Activated naive CD8-positive, alpha-beta T cell treated with anti-CD3 and anti-CD28 coated beads for 36 hours (primary cell): ENCODE measurements at regions not wholly inside any gene's neighbourhood (a gene's known extent, or its start where the extent isn't known, plus 50 kb on each side); places are given as distances from the start of the nearest gene placed in this dataset.
"Not testable (repeated sequence)": the region's sequence is repeated elsewhere in the genome, so short reads cannot be mapped to it uniquely, and the experiment has no call there.

Experiments
- DNase-seq: peaks from one replicate; pipeline ENCODE4 v3.0.0; 2021
- H3K27ac Mint-ChIP-seq: one replicate; pipeline ENCODE4 v1.8.0; 2022; ENCODE audit warnings: mild to moderate bottlenecking, moderate library complexity, mixed read lengths
- H3K27me3 Mint-ChIP-seq: one replicate; pipeline ENCODE4 v1.8.0; 2022; ENCODE audit warnings: mild to moderate bottlenecking, mixed read lengths
- H3K36me3 Mint-ChIP-seq: one replicate; pipeline ENCODE4 v1.8.0; 2021; ENCODE audit warnings: mild to moderate bottlenecking, mixed read lengths
- H3K4me1 Mint-ChIP-seq: one replicate; pipeline ENCODE4 v1.8.0; 2021; ENCODE audit warnings: mixed read lengths
- H3K4me3 Mint-ChIP-seq: one replicate; pipeline ENCODE4 v1.8.0; 2022; ENCODE audit warnings: mild to moderate bottlenecking, moderate library complexity, mixed read lengths
- H3K9me3 Mint-ChIP-seq: one replicate; pipeline ENCODE4 v1.8.0; 2022; ENCODE audit warnings: mixed read lengths

DNA sequence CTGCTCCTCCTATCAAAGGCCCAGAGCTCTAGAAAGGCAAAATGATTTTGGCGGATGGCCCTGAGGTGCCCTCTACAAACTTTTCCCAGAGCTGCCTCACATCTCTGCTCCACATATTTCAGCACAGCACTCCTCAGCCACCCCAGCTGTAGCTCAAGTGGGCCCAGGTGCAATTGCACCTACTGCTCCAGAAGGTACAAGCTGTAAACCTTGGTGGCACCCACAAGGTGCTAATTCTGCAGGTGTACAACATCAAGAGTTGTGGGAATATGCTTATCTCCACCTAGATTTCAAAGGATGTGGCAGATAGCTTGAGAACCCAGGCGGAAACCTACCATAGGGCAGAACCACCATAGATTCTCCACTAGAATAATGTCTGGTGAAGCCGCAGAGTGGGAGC, 432.2 kb downstream of the TMEM232 start:
- no peak overlapping the region for H3K4me3 Mint-ChIP-seq
- H3K9me3 Mint-ChIP-seq = peaks cover 1% of the 10 kb centered on the region
- no peak overlapping the region for H3K27ac Mint-ChIP-seq
- no peaks in the 10 kb centered on the region for H3K27me3 Mint-ChIP-seq
- peaks cover 4% of the 10 kb centered on the region for H3K4me1 Mint-ChIP-seq
- no peaks in the 10 kb centered on the region for H3K36me3 Mint-ChIP-seq
- no peak for DNase-seq

DNA sequence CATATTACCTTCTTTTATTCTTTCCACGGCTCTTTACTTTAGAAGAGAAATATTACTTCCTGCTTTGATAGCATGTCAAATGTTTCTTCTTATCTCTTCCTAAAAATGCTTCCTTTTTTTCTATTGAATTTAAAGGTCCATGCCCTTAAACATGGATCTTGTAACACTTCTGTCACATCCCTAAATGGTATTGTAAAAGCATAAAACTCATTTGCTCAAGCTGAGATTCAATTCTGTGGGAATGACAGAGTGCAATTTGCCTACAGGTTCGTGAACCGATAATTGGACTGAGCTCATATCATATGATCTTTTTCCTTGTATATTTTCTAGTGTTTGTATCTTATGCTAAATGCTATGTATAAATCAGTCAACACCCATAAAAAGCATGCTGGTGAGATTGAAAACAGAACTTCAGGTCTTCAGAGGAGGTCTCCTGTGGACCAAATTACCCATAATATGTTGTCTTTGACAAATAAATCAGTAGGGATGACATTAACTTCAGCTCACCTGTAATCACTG, 429.3 kb downstream of the TMEM232 start:
- Mint-ChIP-seq H3K9me3 (peaks cover 4% of the 10 kb centered on the region), H3K4me3 (no peak overlapping the region), H3K27me3 (no peaks in the 10 kb centered on the region), H3K36me3 (no peaks in the 10 kb centered on the region), H3K4me1 (no peaks in the 10 kb centered on the region), H3K27ac (no peak overlapping the region)
- no peak for DNase-seq

DNA sequence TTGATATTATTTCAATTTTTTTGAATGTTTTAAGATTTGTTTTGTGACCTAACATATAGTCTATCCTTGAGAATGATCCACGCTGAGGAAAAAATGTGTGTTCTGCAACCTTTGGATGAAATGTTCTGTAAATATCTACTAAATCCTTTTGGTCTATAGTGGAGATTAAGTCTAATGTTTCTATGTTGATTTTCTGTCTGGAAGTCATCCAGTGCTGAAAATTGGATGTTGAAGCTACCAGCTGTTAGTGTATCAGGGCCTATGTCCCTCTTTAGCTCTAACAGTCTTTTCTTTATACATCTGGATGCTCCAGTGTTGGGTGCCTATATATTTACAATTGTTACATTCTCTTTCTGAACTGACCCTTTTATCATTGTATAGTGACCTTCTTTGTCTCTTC, 422.3 kb downstream of the TMEM232 start:
- Mint-ChIP-seq H3K27ac (no peak overlapping the region), H3K4me3 (no peak overlapping the region), H3K36me3 (no peaks in the 10 kb centered on the region), H3K9me3 (peaks cover 12% of the 10 kb centered on the region), H3K27me3 (peaks cover 5% of the 10 kb centered on the region), H3K4me1 (no peaks in the 10 kb centered on the region)
- DNase-seq = no peak

DNA sequence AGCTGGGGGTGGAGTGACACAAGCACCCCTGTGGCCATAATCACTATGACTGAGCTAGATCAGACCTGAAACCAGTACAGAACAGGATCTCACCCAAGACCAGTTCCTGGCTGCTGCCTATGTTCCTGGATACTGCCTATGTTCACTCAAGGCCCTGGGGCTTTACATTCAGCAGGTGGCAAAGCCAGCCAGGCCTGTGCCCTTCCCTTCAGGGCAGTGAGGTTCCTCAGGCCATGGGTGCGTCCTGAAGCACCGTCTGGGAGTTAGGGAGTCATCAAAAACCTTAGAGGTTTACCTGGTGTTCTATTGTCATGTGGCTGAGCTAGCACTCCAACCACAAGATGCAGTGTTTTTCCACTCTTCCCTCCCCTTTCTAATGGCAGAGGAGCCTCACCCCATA, 419.8 kb downstream of the TMEM232 start:
- H3K9me3 Mint-ChIP-seq = peaks cover 15% of the 10 kb centered on the region
- peaks cover 3% of the 10 kb centered on the region for H3K36me3 Mint-ChIP-seq
- no peak overlapping the region for H3K27ac Mint-ChIP-seq
- no peaks in the 10 kb centered on the region for H3K4me1 Mint-ChIP-seq
- no peak overlapping the region for H3K4me3 Mint-ChIP-seq
- DNase-seq = no peak
- H3K27me3 Mint-ChIP-seq = peaks cover 5% of the 10 kb centered on the region

DNA sequence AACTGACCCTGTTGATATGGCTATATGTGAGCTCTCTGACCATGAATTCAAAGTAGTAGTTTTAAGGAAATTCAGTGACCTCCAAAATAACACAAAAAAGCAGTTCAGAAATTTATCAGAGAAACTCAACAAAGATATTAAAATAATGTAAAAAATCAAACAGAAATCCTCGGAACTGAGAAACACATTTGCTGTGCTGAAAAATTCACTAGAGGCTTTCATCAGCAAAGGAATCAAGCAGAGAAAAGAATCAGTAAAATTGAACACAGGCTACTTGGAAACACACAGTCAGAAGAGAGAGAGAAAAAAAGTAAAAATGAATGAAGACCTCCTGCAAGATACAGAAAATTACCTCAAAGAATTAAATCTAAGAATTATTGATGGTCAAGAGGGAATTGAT, 417.2 kb downstream of the TMEM232 start:
- no peak overlapping the region for H3K4me3 Mint-ChIP-seq

DNA sequence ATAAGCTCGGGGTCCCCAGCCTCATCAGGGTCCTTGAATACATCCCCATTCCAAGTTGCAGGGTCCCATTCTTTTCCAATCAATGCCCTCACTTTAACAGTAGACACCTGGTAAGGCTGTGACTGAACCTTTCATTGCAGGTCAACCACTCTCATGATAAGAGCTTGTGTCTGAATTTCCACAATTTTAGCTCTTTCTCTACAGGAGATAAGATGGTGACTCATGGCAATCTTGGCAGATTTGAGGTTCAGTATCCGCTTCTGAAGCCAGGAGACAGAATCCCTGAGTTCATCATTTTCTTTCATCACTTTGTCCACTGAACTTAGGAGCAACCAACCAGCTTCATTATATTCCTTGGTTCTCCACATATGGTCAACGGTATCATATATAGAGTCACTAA, 409.9 kb downstream of the TMEM232 start:
- not testable (repeated sequence) for H3K27ac Mint-ChIP-seq, H3K4me3 Mint-ChIP-seq, H3K27me3 Mint-ChIP-seq, H3K4me1 Mint-ChIP-seq, H3K36me3 Mint-ChIP-seq, H3K9me3 Mint-ChIP-seq, DNase-seq

More for the DNA sequence above, 417.2 kb downstream of the TMEM232 start:
- Mint-ChIP-seq H3K27ac (no peak overlapping the region), H3K27me3 (peaks cover 5% of the 10 kb centered on the region), H3K9me3 (peaks cover 13% of the 10 kb centered on the region), H3K36me3 (peaks cover 3% of the 10 kb centered on the region), H3K4me1 (no peaks in the 10 kb centered on the region)
- no peak for DNase-seq

DNA sequence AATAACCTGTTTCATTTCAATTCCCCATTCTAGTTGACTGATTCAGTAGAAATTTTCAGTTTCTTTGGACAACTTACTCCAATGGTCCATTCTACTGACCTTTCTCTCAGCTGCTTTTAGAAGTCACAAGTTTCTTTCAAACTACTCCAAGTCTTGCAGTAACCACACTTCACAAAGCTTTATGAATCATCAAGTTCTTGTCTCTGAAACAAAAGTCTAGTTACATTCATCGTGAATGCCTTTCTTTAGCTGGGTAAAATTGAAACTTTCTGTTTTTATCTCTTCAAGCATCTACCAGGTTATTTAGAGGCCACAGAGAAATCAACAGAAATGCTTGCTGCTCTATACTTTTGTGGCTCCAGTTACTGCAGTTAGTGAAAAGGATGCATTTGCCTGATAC, 405.4 kb downstream of the TMEM232 start:
- DNase-seq = no peak
- no peaks in the 10 kb centered on the region for H3K4me1 Mint-ChIP-seq
- H3K4me3 Mint-ChIP-seq = no peak overlapping the region
- H3K27ac Mint-ChIP-seq = no peak overlapping the region
- no peaks in the 10 kb centered on the region for H3K36me3 Mint-ChIP-seq
- no peaks in the 10 kb centered on the region for H3K27me3 Mint-ChIP-seq
- no peaks in the 10 kb centered on the region for H3K9me3 Mint-ChIP-seq

DNA sequence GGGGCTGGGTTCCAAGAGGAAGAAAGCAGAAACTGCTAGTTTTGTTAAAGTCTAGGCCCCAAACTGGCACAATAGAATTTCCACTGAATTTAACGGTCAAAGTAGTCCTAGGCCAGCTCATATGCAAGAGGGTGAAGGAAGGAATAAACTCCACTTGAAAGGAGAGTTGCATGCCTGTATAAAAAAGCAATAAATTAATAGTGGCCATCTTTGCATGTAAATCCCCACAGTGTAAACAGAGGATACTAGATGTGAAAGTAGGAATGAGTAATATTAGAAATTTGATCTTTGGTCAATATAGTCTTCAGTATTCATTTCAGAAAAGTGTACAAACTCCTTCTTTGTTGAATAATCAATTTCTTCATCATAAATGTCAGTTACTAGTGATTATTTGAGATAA, 403.1 kb downstream of the TMEM232 start:
- DNase-seq = no peak
- H3K4me3 Mint-ChIP-seq = no peak overlapping the region
- H3K36me3 Mint-ChIP-seq = no peaks in the 10 kb centered on the region
- H3K9me3 Mint-ChIP-seq = no peaks in the 10 kb centered on the region
- no peak overlapping the region for H3K27ac Mint-ChIP-seq
- no peaks in the 10 kb centered on the region for H3K27me3 Mint-ChIP-seq
- no peaks in the 10 kb centered on the region for H3K4me1 Mint-ChIP-seq

DNA sequence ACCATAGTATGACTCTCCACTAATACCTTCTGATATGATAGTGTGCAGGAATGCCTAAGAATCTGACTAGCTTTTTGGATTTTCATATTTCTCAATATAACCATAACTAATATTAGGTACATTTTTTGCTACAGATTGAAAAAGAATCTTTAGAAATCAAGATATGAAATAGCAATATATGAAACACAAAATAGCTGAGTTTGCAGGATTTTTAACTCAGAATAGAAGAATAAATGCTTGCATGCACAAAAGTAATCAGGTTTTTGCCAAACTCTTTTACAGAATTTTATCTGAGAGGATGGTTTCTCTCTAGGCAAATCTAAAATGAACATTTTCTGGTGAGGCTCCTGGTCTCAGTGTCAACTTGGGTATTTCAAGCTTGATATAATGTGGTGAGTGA, 402.6 kb downstream of the TMEM232 start:
- Mint-ChIP-seq H3K9me3 (no peaks in the 10 kb centered on the region), H3K36me3 (no peaks in the 10 kb centered on the region), H3K27ac (no peak overlapping the region), H3K27me3 (no peaks in the 10 kb centered on the region), H3K4me1 (no peaks in the 10 kb centered on the region), H3K4me3 (no peak overlapping the region)
- no peak for DNase-seq

DNA sequence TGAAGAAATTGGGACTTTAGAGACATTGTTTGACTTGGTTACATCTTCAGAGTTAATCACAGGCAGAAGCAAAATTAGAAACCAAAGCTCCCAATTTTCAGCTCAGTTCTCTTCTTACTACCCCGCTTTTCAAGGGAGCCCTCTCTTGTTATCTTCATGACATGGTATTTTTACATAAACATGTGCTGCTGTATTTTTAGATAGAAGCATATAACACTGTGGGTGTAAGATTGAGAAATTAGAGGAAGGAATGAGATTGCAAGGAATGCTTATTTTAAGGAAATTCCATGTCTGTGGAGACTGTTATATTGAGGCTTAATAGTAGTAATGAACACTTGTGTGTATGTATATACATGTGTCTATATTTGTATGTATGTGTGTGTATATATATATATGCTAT, 401.6 kb downstream of the TMEM232 start:
- no peak overlapping the region for H3K4me3 Mint-ChIP-seq
- H3K36me3 Mint-ChIP-seq = no peaks in the 10 kb centered on the region
- no peaks in the 10 kb centered on the region for H3K9me3 Mint-ChIP-seq
- H3K27ac Mint-ChIP-seq = no peak overlapping the region
- no peaks in the 10 kb centered on the region for H3K4me1 Mint-ChIP-seq
- H3K27me3 Mint-ChIP-seq = no peaks in the 10 kb centered on the region
- no peak for DNase-seq

DNA sequence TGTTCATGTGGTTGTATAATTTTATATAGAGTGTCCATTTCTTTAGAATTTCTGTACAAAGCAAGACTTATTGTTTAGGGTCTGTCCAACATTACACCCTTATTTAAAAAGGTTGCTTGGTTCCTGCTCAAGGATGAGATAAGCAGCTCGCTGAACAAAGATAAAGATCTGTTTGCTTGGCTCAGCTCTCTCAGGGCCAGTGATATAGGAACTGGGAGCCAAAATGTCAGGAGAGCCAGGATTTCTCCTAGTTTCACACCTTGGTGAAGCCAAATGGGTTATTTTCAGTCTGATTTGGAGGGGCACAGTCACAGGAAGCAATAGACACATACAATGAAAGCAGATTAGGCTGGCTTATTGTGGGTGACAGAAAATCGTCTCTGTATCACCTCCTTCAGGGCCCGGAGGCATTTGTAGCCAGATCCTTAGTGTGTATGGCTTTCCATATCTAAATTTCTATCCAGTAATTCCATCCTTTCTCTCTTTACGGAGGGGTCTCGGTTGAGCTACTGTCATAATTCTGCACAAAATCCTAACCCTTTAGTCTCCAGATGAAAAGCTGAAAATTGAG, 396.4 kb downstream of the TMEM232 start:
- Mint-ChIP-seq H3K4me3 (no peak overlapping the region), H3K27ac (no peak overlapping the region), H3K27me3 (no peaks in the 10 kb centered on the region), H3K36me3 (no peaks in the 10 kb centered on the region), H3K4me1 (no peaks in the 10 kb centered on the region), H3K9me3 (no peaks in the 10 kb centered on the region)
- no peak for DNase-seq

DNA sequence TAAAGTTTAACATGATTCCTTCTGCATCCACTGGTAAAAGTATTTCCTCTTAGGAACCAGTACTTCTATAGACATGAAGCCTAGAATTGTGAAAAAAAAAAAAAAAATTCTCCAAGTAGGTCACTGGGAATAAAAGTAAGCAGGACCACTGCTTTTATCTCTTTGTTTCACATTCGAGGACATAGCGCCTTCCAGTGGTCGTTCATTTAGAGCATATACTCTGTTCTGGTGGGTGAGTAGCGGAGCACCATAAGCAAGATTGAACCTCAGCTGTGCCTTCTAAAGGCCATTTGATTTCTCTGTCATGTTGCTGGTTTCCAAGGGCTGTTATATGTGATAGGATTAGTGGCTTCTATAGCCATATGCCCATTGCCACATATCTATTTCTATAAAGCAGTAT, 393.1 kb downstream of the TMEM232 start:
- H3K27ac Mint-ChIP-seq = no peak overlapping the region
- H3K4me3 Mint-ChIP-seq = no peak overlapping the region
- no peaks in the 10 kb centered on the region for H3K27me3 Mint-ChIP-seq
- H3K36me3 Mint-ChIP-seq = no peaks in the 10 kb centered on the region
- no peak for DNase-seq
- no peaks in the 10 kb centered on the region for H3K9me3 Mint-ChIP-seq
- H3K4me1 Mint-ChIP-seq = no peaks in the 10 kb centered on the region

DNA sequence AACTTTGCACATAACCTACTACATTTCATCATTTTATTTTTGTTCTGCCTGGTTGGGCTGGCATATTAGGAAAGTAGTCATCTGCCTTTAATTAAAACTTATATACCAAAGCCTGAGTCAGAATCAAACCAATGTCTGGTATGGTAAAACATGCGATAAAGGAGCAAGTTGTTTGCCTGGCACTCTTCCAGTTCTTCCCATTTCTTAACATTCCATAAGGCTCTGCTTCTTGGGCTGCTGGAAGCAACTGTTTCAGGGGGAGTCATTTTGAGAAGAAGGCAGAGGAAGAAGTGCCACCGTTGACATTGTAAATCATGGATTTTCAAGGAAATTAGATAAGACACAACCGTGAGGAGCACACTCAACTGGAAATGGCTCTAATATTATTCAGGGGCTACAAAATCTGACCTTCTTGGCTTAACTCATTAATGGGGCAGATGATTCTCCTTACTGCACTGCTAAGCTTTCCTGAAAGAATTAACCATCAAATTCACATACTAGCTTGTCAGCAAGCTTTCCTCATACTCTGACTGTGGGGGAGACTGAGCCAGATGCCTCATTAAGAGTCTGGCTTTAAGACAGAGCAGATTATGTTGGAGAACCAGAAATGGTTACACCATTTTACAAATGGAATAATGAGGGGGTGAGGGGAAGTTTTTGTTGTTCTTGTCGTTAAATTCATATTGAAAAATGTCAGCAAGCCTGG, 391.0 kb downstream of the TMEM232 start:
- no peaks in the 10 kb centered on the region for H3K27me3 Mint-ChIP-seq
- no peak overlapping the region for H3K4me3 Mint-ChIP-seq
- H3K4me1 Mint-ChIP-seq = no peaks in the 10 kb centered on the region
- no peak overlapping the region for H3K27ac Mint-ChIP-seq
- no peaks in the 10 kb centered on the region for H3K9me3 Mint-ChIP-seq
- no peaks in the 10 kb centered on the region for H3K36me3 Mint-ChIP-seq
- no peak for DNase-seq

DNA sequence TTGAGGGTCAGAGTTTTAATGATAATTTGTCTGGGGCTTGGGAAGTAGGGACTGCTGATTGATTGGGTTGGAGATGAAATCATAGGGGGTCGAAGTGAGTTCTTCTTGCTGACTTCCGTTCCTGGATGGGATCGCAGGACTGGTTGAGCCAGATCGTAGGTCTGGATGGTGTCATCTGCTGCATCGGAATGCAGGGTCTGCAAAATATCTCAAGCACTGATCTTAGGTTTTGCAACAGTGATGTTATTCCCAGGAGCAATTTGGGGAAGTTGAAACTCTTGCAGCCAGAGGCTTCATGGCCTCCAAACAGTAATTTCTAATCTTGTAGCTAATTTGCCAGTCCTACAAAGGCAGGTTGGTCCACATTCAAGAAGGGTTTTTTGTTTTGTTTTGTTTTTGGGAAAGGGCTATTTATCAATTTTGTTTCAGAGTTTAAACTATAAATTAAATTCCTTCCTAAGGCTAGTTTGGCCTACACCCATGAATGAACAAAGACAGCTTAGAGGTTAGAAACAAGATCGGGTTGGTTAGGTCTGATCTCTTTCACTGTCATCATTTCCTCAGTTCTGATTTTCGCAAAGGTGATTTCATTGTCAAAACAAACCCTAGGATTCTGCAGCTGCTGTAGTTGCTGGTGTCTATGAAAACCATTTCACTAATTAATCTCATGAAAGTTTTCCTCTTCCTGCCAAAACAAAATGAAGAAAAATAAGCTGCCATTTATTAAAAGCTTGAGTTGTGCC, 388.0 kb downstream of the TMEM232 start:
- Mint-ChIP-seq H3K36me3 (no peaks in the 10 kb centered on the region), H3K4me1 (no peaks in the 10 kb centered on the region), H3K27ac (no peak overlapping the region), H3K4me3 (no peak overlapping the region), H3K9me3 (no peaks in the 10 kb centered on the region), H3K27me3 (no peaks in the 10 kb centered on the region)
- no peak for DNase-seq

DNA sequence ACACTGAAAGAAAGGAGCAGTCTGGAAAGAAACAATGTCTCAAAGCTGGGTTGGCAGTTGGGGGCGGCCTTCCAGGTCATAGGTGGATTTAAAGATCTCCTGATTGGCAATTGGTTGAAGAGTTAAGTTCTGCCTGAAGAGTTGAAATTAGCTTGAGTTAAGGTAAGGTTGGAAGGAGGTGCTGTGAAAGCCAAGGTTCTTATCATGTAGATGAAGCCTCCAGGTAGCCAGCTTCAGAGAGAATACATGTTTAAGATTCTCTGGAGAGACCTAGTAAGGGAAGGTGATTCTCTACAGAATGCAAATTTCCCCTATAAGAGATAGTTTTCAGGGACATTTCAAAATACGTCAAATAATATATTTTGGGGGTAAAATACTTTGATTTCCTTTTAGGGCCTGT, 387.1 kb downstream of the TMEM232 start:
- Mint-ChIP-seq H3K27me3 (no peaks in the 10 kb centered on the region), H3K4me3 (no peak overlapping the region), H3K9me3 (no peaks in the 10 kb centered on the region), H3K36me3 (no peaks in the 10 kb centered on the region), H3K27ac (no peak overlapping the region), H3K4me1 (no peaks in the 10 kb centered on the region)
- no peak for DNase-seq

DNA sequence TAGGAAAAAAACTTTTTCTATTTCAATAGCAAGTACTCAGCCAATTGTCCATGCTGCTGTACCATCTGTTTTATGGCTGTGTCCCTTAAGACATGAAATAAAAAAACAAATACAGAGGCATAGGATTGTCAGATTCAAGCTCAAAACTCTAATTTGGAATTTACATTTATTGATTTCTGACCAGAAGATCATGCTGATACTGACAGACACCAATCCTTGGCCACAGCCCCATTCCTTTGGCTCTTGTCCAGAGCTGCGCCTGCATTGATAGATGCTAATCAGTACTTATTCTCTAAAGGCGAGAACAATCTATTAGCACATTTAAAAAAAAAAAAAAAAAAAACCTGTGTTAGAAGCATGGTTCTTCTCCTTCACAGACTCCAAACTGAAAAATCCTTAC, 384.6 kb downstream of the TMEM232 start:
- Mint-ChIP-seq H3K4me3 (no peak overlapping the region), H3K36me3 (no peaks in the 10 kb centered on the region), H3K27me3 (no peaks in the 10 kb centered on the region), H3K4me1 (no peaks in the 10 kb centered on the region), H3K27ac (no peak overlapping the region), H3K9me3 (no peaks in the 10 kb centered on the region)
- DNase-seq = no peak
